Inflammatory macrophage (primary cell): ENCODE measurements at regions not wholly inside any gene's neighbourhood (a gene's known extent, or its start where the extent isn't known, plus 50 kb on each side); places are given as distances from the start of the nearest gene placed in this dataset.
"Not testable (repeated sequence)": the region's sequence is repeated elsewhere in the genome, so short reads cannot be mapped to it uniquely, and the experiment has no call there.

ENCODE experiments used
- DNase-seq, 2 donors: peaks; one replicate each; pipeline ENCODE4 v3.0.0-alpha.2; 2020 to 2022

GRCh38 chr4:112058433-112058832 is 86.8 kb upstream of the FAM241A start:
- DNase-seq: peak; percentile 19 to 27

GRCh38 chr4:112060212-112060611 is 85.0 kb upstream of the FAM241A start:
- peak; percentile 35 to 44 for DNase-seq

DNA sequence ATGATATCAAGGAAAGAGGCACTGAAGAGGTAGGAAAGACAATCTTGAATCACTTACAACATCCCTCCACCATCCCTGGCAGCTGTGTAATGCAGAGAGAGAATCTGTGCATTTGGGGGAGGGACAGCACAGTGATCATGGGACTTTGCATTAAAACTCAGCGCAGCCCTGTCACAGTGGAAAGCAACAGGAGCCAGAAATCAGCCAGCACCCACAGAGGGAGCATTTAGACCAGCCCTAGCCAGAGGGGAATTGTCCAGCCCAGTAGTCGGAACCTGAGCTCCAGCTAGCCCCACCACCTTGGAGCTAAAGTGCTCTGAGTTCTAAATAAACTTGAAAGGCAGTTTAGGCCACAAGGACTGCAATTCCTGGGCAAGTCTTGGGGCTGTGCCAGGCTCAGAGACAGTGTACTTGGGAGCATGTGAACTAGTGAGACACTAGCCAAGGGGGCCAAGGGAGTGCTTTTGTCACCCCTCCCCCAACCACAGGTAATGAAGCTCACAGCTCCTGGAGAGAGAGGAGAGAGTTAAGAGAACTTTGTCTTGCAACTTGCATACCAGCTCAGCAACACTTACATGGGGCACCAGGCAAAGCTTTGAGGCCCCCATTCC is 83.9 kb upstream of the FAM241A start:
- DNase-seq: no peak

GRCh38 chr4:112063260-112063659 is 82.0 kb upstream of the FAM241A start:
- DNase-seq: no peak

- DNase-seq: no peak
Observed at GRCh38 chr4:112069110-112069509, 76.1 kb upstream of the FAM241A start.

- no peak for DNase-seq
Observed at GRCh38 chr4:112073181-112073580, 72.1 kb upstream of the FAM241A start.

GRCh38 chr4:112075129-112075753 is 70.0 kb upstream of the FAM241A start:
- DNase-seq: peak; percentile 60 to 69

GRCh38 chr4:112075906-112076305 is 69.3 kb upstream of the FAM241A start:
- DNase-seq: peak in 1 of 2 donors; percentile 51

- DNase-seq: no peak
Observed at GRCh38 chr4:112076919-112077608, 68.2 kb upstream of the FAM241A start.

- no peak for DNase-seq
Observed at GRCh38 chr4:112077743-112078142, 67.5 kb upstream of the FAM241A start.

GRCh38 chr4:112082954-112083586 is 62.2 kb upstream of the FAM241A start:
- DNase-seq: no peak

DNA sequence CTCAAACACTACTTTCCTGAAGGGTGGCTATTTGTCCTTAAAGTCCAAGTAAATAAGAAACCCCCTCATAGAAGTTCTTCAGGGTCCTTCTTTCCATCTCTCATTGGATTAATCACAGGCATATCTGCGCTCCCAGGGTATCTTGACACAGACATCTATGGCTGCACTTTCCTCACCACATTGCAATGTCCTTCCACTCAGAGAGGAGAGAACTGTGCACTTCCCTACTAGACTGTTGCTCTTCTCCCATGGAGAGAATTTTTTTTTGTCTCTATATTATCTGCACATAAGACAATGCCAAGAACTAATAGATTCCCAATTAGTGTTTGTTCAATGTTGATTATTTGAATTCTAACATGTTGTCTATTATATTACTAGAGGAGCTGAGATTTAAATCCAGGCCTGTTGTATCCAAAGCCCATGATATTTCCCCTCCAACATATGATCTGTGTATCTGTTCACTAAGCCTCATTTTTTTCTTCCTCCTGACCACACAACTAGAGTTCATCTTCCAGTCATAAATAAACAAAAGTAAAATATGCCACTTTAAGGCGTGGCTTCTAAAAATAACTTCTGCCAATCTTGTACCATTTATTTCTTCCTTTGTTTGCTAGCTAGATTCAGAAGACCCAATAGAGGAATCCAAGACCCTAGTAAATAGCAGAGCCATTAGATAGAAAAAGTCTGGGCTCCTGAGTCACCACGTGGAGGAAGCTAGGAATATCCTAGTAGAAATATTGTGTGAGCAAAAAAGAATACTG is 61.5 kb upstream of the FAM241A start:
- DNase-seq: no peak

GRCh38 chr4:112085156-112086035 is 59.9 kb upstream of the FAM241A start:
- peak; percentile 85 to 92 for DNase-seq

DNA sequence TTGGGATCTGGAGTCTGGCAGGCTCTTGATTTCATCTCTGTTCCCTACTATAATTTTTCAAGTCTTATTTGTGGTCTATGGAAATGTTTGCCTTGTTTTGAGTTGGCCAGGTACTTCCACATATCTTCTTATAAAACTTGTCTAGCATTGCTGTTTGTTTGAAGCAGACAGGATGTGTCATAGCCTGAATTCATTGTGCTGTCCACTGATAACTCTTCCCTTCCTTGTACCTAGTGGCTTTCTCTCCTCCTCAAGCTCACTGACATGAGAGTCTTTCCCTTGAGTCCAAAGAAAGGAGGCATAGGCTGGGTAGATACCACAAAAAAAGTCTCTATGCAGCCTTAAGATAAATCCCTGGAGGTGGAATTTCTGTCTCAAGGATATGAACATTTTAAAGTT is 59.2 kb upstream of the FAM241A start:
- no peak for DNase-seq

DNA sequence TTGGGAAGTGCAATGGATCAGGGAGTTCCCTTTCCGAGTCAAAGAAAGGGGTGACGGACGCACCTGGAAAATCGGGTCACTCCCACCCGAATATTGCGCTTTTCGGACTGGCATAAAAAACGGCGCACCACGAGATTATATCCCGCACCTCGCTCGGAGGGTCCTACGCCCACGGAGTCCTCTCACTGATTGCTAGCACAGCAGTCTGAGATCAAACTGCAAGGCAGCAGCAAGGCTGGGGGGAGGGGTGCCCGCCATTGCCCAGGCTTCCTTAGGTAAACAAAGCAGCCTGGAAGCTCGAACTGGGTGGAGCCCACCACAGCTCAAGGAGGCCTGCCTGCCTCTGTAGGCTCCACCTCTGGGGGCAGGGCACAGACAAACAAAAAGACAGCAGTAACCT is 58.6 kb upstream of the FAM241A start:
- not testable (repeated sequence) for DNase-seq

DNA sequence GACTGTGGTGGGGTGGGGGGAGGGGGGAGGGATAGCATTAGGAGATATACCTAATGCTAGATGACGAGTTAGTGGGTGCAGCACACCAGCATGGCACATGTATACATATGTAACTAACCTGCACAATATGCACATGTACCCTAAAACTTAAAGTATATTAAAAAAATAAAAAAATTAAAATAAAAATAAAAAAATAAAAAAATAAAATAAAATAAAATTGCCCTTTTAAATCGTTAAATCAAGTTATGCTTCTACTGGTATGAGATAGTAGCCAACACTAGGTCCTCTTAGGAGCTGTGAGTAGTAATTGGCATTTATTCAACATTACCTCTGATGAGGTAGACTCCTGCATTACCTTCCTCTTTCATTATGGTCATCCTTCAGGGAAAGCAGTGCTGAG is 52.9 kb upstream of the FAM241A start:
- DNase-seq: not testable (repeated sequence)

DNA sequence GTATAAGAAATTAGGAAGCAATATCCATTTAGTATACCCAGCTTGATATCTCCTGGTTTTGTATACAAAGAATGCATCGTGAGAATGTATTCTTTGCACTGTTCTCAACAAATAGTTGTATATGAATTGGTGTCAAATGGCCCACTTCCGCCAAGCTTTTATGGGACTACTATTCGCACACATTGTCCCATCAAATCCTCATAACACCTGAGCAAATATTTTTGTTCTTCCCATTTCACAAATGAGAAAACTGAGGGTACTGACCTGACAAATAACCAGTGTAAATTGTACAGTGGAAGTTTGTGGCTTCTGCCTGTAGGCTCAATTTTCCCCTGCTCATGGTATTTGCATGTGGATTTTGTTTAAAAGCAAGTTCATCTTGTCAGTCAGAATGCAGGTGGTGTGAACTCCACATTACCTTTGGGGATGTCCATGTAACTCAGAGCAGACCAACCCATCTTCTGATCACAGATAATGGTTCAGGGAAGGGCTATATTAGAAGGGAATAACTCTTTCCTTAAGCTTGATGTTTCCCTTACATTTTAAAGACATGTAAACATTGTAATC is 51.5 kb upstream of the FAM241A start:
- no peak for DNase-seq

- DNase-seq: no peak
Observed at GRCh38 chr4:112094330-112094729, 50.9 kb upstream of the FAM241A start.
